ENCODE measurements at regions not wholly inside any gene's neighbourhood (a gene's known extent, or its start where the extent isn't known, plus 50 kb on each side); places are given as distances from the start of the nearest gene placed in this dataset.

GRCh38 chr15:58293622-58294550 is 137.9 kb upstream of the LIPC start:
- Histone ChIP-seq H3K27me3 (no peaks in the 10 kb centered on the region), H3K9me3 (no peaks in the 10 kb centered on the region), H3K4me3 (no peak overlapping the region), H3K4me1 (no peaks in the 10 kb centered on the region), H3K27ac (no peak overlapping the region), H3K36me3 (no peaks in the 10 kb centered on the region)
- TF ChIP-seq CTCF (IDR thresholded peaks at IDR 0.05): no peak
- DNase-seq (ENCODE audit: low spot score in 2 of 2): no peak
- intact Hi-C loops (cut with DNase I): no loop called here

DNA sequence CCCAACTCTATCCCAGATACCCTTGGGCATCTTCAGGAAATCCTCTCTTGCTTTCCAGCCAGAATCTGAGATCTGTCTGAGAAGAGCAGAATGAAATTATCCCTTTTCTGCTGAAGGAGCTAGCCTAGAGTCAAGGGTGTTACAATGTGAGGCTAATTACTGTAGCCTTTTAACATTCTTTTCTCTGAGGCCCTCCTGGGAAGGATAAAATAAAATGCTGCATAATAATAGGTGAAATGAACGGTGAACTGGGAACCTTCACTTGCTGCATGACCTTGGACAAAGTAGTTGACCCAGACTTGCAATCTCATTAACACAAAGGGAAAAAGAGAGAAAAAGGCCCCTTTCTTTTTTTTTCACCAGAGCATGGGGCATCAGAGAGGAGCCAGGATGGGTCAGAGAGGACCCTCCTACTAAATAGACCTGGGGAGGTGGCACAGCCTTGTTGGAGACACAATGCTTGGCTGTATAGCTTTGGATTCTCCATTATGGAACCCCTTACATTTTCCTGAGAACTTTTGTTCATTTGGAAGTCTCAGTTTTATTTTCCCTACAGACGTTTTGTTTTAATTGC is 137.0 kb upstream of the LIPC start:
- intact Hi-C loops (cut with DNase I): no loop called here
- no peaks in the 10 kb centered on the region for H3K36me3 ChIP-seq
- no peak for TF ChIP-seq CTCF (IDR thresholded peaks at IDR 0.05)
- H3K9me3 ChIP-seq: no peaks in the 10 kb centered on the region
- no peaks in the 10 kb centered on the region for H3K27me3 ChIP-seq
- no peak overlapping the region for H3K27ac ChIP-seq
- H3K4me1 ChIP-seq: no peaks in the 10 kb centered on the region
- no peak overlapping the region for H3K4me3 ChIP-seq
- no peak for DNase-seq (ENCODE audit: low spot score in 2 of 2)

GRCh38 chr15:58295637-58296215 is 136.1 kb upstream of the LIPC start:
- intact Hi-C loops (cut with DNase I): no loop called here
- no peak for TF ChIP-seq CTCF (IDR thresholded peaks at IDR 0.05)
- no peak overlapping the region for H3K4me3 ChIP-seq
- H3K9me3 ChIP-seq: no peaks in the 10 kb centered on the region
- no peak overlapping the region for H3K27ac ChIP-seq
- DNase-seq (ENCODE audit: low spot score in 2 of 2): no peak
- no peaks in the 10 kb centered on the region for H3K27me3 ChIP-seq
- no peaks in the 10 kb centered on the region for H3K36me3 ChIP-seq
- H3K4me1 ChIP-seq: no peaks in the 10 kb centered on the region

DNA sequence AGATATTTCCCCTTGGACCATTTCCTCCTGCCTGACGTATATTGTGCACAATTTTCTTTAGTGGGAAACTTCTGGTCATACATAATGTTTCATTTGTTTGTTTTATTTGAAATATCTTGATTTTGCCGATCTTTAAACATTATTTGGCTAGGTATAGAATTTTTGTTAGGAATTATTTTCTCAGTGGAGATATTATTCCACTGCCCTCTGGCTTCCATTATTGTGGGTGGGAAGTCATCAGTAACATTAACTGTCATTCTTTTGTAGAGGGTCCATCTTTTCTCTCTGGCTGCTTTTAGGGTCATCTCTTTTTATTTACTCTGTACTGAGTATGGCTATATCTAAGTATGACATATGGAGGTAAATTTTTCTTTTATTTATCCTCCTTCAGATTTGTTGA is 135.5 kb upstream of the LIPC start:
- Histone ChIP-seq H3K36me3 (no peaks in the 10 kb centered on the region), H3K4me3 (no peak overlapping the region), H3K27ac (no peak overlapping the region), H3K27me3 (no peaks in the 10 kb centered on the region), H3K9me3 (no peaks in the 10 kb centered on the region), H3K4me1 (no peaks in the 10 kb centered on the region)
- no peak for DNase-seq (ENCODE audit: low spot score in 2 of 2)
- TF ChIP-seq CTCF (IDR thresholded peaks at IDR 0.05): no peak
- intact Hi-C loops (cut with DNase I): no loop called here

DNA sequence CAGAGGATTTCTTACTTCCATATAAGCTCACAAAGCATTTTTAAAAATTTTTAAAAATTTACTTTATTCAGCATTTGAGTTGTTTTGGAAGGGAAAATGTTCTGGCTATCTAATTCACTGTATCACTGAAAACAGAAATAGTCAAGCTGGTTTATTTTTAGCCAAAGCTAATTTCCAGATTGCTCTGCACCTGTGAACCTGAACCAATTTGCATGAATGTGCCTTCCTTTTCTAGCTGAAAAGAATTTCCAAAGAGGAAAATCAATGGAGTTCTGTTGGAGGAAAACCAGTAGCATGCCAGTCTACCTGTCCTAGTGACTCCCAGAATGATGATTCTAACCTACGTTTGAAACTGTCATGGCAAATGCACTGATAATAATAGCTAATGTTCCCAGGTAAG is 134.2 kb upstream of the LIPC start:
- Histone ChIP-seq H3K36me3 (no peaks in the 10 kb centered on the region), H3K9me3 (no peaks in the 10 kb centered on the region), H3K27me3 (no peaks in the 10 kb centered on the region), H3K4me1 (no peaks in the 10 kb centered on the region), H3K4me3 (no peak overlapping the region), H3K27ac (no peak overlapping the region)
- intact Hi-C loops (cut with DNase I): no loop called here
- TF ChIP-seq CTCF (IDR thresholded peaks at IDR 0.05): no peak
- DNase-seq (ENCODE audit: low spot score in 2 of 2): no peak
